ENCODE measurements at regions not wholly inside any gene's neighbourhood (a gene's known extent, or its start where the extent isn't known, plus 50 kb on each side); places are given as distances from the start of the nearest gene placed in this dataset.
"Not testable (repeated sequence)": the region's sequence is repeated elsewhere in the genome, so short reads cannot be mapped to it uniquely, and the experiment has no call there.

GRCh38 chr4:128675083-128675482 lies 134.4 kb upstream of the JADE1 start:
- ChIA-PET CTCF (interaction anchor here (0.6 kb wide), 1 partner anchor 29 kb away, joined by 3 read pairs; no protein-coding TSS in a partner anchor), POLR2A (no interaction called here)
- Histone ChIP-seq H3K27me3 (ENCODE audit: control insufficient read depth, insufficient read depth, low read length) (no peaks in the 10 kb centered on the region), H3K27ac (ENCODE audit: low read depth, low read length) (no peak overlapping the region), H3K9me3 (ENCODE audit: control insufficient read depth, insufficient read depth, low read length) (peaks cover 6% of the 10 kb centered on the region; the same call in 1 of the 2 replicates), H3K4me3 (ENCODE audit: low read depth, low read length) (no peak overlapping the region)
- TF ChIP-seq, protein P1, sequence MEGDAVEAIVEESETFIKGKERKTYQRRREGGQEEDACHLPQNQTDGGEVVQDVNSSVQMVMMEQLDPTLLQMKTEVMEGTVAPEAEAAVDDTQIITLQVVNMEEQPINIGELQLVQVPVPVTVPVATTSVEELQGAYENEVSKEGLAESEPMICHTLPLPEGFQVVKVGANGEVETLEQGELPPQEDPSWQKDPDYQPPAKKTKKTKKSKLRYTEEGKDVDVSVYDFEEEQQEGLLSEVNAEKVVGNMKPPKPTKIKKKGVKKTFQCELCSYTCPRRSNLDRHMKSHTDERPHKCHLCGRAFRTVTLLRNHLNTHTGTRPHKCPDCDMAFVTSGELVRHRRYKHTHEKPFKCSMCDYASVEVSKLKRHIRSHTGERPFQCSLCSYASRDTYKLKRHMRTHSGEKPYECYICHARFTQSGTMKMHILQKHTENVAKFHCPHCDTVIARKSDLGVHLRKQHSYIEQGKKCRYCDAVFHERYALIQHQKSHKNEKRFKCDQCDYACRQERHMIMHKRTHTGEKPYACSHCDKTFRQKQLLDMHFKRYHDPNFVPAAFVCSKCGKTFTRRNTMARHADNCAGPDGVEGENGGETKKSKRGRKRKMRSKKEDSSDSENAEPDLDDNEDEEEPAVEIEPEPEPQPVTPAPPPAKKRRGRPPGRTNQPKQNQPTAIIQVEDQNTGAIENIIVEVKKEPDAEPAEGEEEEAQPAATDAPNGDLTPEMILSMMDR (IDR thresholded peaks at IDR 0.05; ENCODE audit: low read depth, low read length) = no peak
- no peak for DNase-seq (ENCODE audit: low read depth, low spot score)

GRCh38 chr4:128673159-128673558 lies 136.3 kb upstream of the JADE1 start:
- H3K27ac ChIP-seq (ENCODE audit: low read depth, low read length); POLR2A ChIA-PET; H3K9me3 ChIP-seq (ENCODE audit: control insufficient read depth, insufficient read depth, low read length); H3K4me3 ChIP-seq (ENCODE audit: low read depth, low read length); CTCF ChIA-PET; H3K27me3 ChIP-seq (ENCODE audit: control insufficient read depth, insufficient read depth, low read length); DNase-seq (ENCODE audit: low read depth, low spot score): not testable (repeated sequence)

DNA sequence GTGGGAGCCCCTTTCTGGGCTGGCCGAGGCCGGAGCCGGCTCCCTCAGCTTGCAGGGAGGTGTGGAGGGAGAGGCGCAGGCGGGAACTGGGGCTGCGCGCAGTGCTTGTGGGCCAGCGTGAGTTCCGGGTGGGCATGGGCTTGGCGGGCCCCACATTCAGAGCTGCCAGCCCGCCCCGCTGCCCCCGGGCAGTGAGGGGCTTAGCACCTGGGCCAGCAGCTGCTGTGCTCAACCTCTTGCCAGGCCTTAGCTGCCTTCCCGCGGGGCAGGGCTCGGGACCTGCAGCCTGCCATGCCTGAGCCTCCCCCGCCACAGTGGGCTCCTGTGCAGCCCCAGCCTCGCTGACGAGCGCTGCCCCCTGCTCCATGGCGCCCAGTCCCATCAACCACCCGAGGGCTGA lies 136.9 kb upstream of the JADE1 start:
- POLR2A ChIA-PET = not testable (repeated sequence)

DNA sequence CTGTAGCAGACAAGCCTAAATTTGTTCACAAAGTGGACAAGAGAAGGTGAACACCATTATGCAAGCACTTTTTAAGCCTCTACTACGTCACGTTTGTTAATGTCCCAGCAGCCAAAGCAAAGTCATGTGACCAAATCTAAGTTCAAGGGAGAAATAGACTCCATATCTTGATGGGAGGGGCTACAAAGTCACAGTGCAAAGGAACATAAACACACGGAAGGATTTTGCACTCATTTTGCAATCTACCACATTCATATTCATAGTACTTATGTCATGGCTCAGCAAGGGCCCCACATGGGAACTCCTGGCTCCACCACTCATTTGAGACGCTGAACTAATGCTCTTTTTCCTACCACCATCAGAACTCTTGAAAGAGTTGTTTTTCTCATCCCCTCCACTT lies 139.0 kb upstream of the JADE1 start:
- H3K27ac ChIP-seq (ENCODE audit: low read depth, low read length) = no peak overlapping the region
- H3K4me3 ChIP-seq (ENCODE audit: low read depth, low read length) = no peak overlapping the region
- CTCF ChIA-PET = no interaction called here
- POLR2A ChIA-PET = no interaction called here
- peaks cover 6% of the 10 kb centered on the region for H3K9me3 ChIP-seq (ENCODE audit: control insufficient read depth, insufficient read depth, low read length)
- TF ChIP-seq, protein P1 (IDR thresholded peaks at IDR 0.05; ENCODE audit: low read depth, low read length) = no peak
- H3K27me3 ChIP-seq (ENCODE audit: control insufficient read depth, insufficient read depth, low read length) = no peaks in the 10 kb centered on the region
- no peak for DNase-seq (ENCODE audit: low read depth, low spot score)

More for the DNA sequence above, 136.9 kb upstream of the JADE1 start:
- H3K4me3 ChIP-seq (ENCODE audit: low read depth, low read length); CTCF ChIA-PET; DNase-seq (ENCODE audit: low read depth, low spot score); H3K9me3 ChIP-seq (ENCODE audit: control insufficient read depth, insufficient read depth, low read length); H3K27ac ChIP-seq (ENCODE audit: low read depth, low read length); H3K27me3 ChIP-seq (ENCODE audit: control insufficient read depth, insufficient read depth, low read length): not testable (repeated sequence)

DNA sequence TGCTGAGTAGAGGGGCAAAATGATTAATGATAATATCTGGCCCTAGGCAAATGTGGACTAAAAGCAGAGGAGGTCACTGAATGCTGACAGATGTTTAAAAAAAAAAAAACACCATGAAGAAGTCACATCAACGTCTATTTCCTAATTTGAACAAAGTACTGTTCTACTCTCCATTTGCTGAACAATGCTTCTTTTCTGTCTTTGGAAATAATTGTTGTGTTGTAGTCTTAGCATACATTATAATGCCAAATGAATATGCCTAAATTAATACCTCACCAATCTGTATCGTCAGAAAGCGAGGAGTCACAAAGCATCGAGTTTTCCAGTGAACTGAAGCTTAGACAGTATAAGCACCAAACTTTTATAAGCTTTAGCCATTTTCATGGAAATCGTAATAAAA lies 140.9 kb upstream of the JADE1 start:
- CTCF ChIA-PET = interaction anchor here (0.6 kb wide), 1 partner anchor 196 kb away, joined by 3 read pairs; no protein-coding TSS in a partner anchor
- Histone ChIP-seq H3K27ac (ENCODE audit: low read depth, low read length) (no peak overlapping the region), H3K4me3 (ENCODE audit: low read depth, low read length) (no peak overlapping the region), H3K9me3 (ENCODE audit: control insufficient read depth, insufficient read depth, low read length) (peaks cover 6% of the 10 kb centered on the region), H3K27me3 (ENCODE audit: control insufficient read depth, insufficient read depth, low read length) (no peaks in the 10 kb centered on the region)
- POLR2A ChIA-PET = no interaction called here
- TF ChIP-seq, protein P1 (IDR thresholded peaks at IDR 0.05; ENCODE audit: low read depth, low read length) = no peak
- DNase-seq (ENCODE audit: low read depth, low spot score) = no peak

- H3K27me3 ChIP-seq (ENCODE audit: control insufficient read depth, insufficient read depth, low read length) = no peaks in the 10 kb centered on the region
- CTCF ChIA-PET = no interaction called here
- TF ChIP-seq, protein P1 (IDR thresholded peaks at IDR 0.05; ENCODE audit: low read depth, low read length) = no peak
- no peak for DNase-seq (ENCODE audit: low read depth, low spot score)
- H3K9me3 ChIP-seq (ENCODE audit: control insufficient read depth, insufficient read depth, low read length) = no peaks in the 10 kb centered on the region; the same call in none of the 2 replicates
- POLR2A ChIA-PET = no interaction called here
- no peak overlapping the region for H3K27ac ChIP-seq (ENCODE audit: low read depth, low read length)
- no peak overlapping the region for H3K4me3 ChIP-seq (ENCODE audit: low read depth, low read length)
Measured at GRCh38 chr4:128665514-128665913, 144.0 kb upstream of the JADE1 start.

All from AG04450 (cell line).